Thymus (tissue), 11 donors: ENCODE measurements at regions not wholly inside any gene's neighbourhood (a gene's known extent, or its start where the extent isn't known, plus 50 kb on each side); places are given as distances from the start of the nearest gene placed in this dataset.

ENCODE experiments used
- DNase-seq, 9 donors: peaks; one replicate each; pipeline ENCODE4 v3.0.0-alpha.2; 2013; ENCODE audit warnings: low spot score in 9 of 9, low read depth in 6 of 9, missing footprints in 1 of 9
- H3K27ac ChIP-seq, 2 donors: one replicate each; pipeline ENCODE4 v1.5.1; 2013; ENCODE audit warnings: control low read depth in 1 of 2, low read depth in 1 of 2, low read length in 1 of 2, mild to moderate bottlenecking in 1 of 2, moderate library complexity in 1 of 2
- H3K27me3 ChIP-seq, 2 donors: one replicate each; pipeline ENCODE4 v1.5.1; 2013; ENCODE audit warnings: low read length in 1 of 2; ENCODE audit not compliant: control insufficient read depth in 2 of 2, insufficient read depth in 1 of 2
- H3K36me3 ChIP-seq, 2 donors: one replicate each; pipeline ENCODE4 v1.5.1; 2013; ENCODE audit warnings: low read length in 1 of 2, mild to moderate bottlenecking in 1 of 2, moderate library complexity in 1 of 2; ENCODE audit not compliant: control insufficient read depth in 2 of 2, insufficient read depth in 2 of 2
- H3K4me1 ChIP-seq, 2 donors: one replicate each; pipeline ENCODE4 v1.5.1; 2013; ENCODE audit warnings: low read length in 2 of 2; ENCODE audit not compliant: control insufficient read depth in 2 of 2, insufficient read depth in 2 of 2
- H3K4me3 ChIP-seq, 2 donors: one replicate each; pipeline ENCODE4 v1.5.1; 2013; ENCODE audit warnings: low read length in 2 of 2, control low read depth in 1 of 2, mild to moderate bottlenecking in 1 of 2
- H3K9me3 ChIP-seq, 2 donors: one replicate each; pipeline ENCODE4 v1.5.1; 2013; ENCODE audit warnings: low read length in 1 of 2, mild to moderate bottlenecking in 1 of 2; ENCODE audit not compliant: control insufficient read depth in 2 of 2, insufficient read depth in 1 of 2
- WGBS: extraction: QIAGEN DNeasy Blood & Tissue Kit; methylation state at CpG from one replicate; pipeline ENCODE4 v1.1.7; 2013; 5-methylcytosine and 5-hydroxymethylcytosine counted together
- donor health status: healthy.

DNA sequence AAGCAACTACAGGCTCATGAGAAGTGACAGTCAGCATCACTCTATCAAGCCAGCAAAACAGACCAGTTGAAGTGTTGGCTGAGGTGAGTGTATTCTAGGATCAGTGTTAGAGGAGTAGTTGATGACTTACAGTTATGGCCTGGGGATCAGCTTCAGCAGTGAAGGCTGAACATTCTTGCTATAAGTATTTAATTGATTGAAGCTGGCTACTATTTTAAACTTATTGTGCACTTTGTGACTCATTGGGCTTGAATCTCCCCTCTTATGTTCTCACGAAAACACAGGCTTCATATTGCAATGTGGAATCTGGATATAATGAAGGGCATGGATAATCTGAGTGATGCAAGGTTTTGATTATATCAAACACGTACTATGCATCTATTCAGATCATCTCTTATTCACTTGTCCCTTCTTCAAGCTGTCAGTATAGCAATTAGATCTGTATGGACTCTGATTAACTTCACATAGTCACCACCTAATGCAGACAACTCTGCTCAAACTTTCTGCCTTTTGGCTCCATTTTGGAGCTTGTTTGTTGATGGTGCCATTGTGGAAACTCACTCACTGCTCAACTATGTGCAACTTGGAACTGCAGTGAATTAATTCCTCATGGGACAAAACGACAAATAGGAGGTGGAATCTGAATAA, 309.2 kb downstream of the SLC16A7 start:
- WGBS: 85% methylated on average over 3 of the region's 3 CpGs
- no peaks in the 10 kb centered on the region for H3K27me3 ChIP-seq
- no peak overlapping the region for H3K4me3 ChIP-seq
- DNase-seq: no peak
- H3K36me3 ChIP-seq: no peaks in the 10 kb centered on the region
- no peaks in the 10 kb centered on the region for H3K9me3 ChIP-seq
- no peak overlapping the region for H3K27ac ChIP-seq
- no peaks in the 10 kb centered on the region for H3K4me1 ChIP-seq

GRCh38 chr12:59911516-59911915, 315.7 kb downstream of the SLC16A7 start:
- H3K27me3 ChIP-seq: no peaks in the 10 kb centered on the region
- no peaks in the 10 kb centered on the region for H3K9me3 ChIP-seq
- H3K4me1 ChIP-seq: no peaks in the 10 kb centered on the region
- no peak overlapping the region for H3K4me3 ChIP-seq
- H3K27ac ChIP-seq: no peak overlapping the region
- no peaks in the 10 kb centered on the region for H3K36me3 ChIP-seq
- no peak for DNase-seq
- WGBS: 95% methylated on average over 3 of the region's 3 CpGs

DNA sequence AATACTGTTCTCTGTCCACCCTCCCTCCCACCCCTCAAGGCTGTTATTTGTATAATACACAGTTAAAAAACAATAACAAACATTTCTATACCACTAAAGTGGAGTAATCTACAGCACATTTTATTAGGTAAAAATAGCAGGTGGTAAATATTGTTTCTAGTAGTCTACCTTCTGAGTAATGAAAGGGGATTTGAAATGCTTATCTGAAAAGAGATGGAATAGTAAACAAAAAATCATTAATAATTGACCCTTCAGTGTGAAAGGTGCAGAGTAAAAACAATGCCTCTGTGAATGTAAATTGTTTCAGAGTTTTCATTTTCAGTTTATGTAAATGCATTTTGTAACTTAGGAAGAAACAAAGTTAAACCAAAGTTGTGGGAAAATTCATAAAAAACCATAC, 321.2 kb downstream of the SLC16A7 start:
- no peak overlapping the region for H3K27ac ChIP-seq
- no peaks in the 10 kb centered on the region for H3K36me3 ChIP-seq
- H3K4me3 ChIP-seq: no peak overlapping the region
- H3K4me1 ChIP-seq: no peaks in the 10 kb centered on the region
- no peak for DNase-seq
- no peaks in the 10 kb centered on the region for H3K27me3 ChIP-seq
- H3K9me3 ChIP-seq: no peaks in the 10 kb centered on the region

DNA sequence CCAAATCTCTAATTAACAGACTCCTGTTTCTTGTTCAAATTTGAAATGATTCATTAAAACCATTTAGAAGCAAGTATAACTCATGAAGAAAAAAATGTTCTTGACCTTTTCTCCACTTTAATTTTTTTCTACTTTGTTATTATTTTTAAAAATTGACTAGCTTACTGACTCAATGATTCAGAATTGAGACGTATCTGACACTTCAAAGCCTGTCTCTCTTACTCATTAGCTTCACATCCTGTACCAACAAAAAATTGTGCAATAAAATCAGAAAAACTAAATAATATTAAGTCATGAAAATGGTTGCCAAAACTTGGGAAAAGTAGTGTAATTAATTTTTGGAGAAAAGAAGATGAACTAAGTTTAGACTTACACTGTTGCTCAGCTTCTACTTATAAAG, 331.2 kb downstream of the SLC16A7 start:
- H3K9me3 ChIP-seq: no peaks in the 10 kb centered on the region

GRCh38 chr12:59928416-59928815, 332.6 kb downstream of the SLC16A7 start:
- no peak for DNase-seq
- H3K27me3 ChIP-seq: no peaks in the 10 kb centered on the region
- H3K36me3 ChIP-seq: no peaks in the 10 kb centered on the region
- H3K9me3 ChIP-seq: no peaks in the 10 kb centered on the region
- 98% methylated on average over 1 of the region's 1 CpG for WGBS
- H3K27ac ChIP-seq: no peak overlapping the region
- H3K4me1 ChIP-seq: no peaks in the 10 kb centered on the region
- H3K4me3 ChIP-seq: no peak overlapping the region

More for the DNA sequence above, 331.2 kb downstream of the SLC16A7 start:
- H3K36me3 ChIP-seq: no peaks in the 10 kb centered on the region
- H3K27ac ChIP-seq: no peak overlapping the region
- no peaks in the 10 kb centered on the region for H3K27me3 ChIP-seq
- WGBS: 96% methylated on average over 1 of the region's 1 CpG
- no peak overlapping the region for H3K4me3 ChIP-seq
- no peak for DNase-seq
- no peaks in the 10 kb centered on the region for H3K4me1 ChIP-seq

DNA sequence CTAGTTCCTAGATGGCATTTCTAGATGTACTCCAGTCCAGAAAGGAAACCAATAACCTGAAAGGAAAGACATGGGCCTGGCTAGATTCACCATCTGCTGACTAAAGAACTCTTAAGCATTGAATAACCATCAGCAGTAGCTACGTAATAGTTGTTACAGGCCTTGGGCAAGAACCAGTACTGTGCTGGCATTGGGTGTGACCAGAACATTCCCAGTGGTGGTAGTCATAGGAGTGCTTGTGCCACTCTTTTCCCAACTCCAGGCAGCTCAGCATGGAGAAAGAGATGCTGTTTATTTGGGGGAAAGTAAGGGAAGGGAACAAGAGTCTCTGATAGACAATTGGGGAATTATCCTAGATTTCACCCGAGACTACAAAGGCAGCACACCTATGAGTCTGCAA, 333.3 kb downstream of the SLC16A7 start:
- 94% methylated on average over 2 of the region's 2 CpGs for WGBS
- no peak for DNase-seq

GRCh38 chr12:59934486-59934885, 338.7 kb downstream of the SLC16A7 start:
- WGBS: 95% methylated on average over 1 of the region's 1 CpG
- Histone ChIP-seq H3K9me3 (no peaks in the 10 kb centered on the region), H3K36me3 (no peaks in the 10 kb centered on the region), H3K4me1 (no peaks in the 10 kb centered on the region), H3K27me3 (no peaks in the 10 kb centered on the region), H3K4me3 (no peak overlapping the region), H3K27ac (no peak overlapping the region)
- no peak for DNase-seq

More for the DNA sequence above, 333.3 kb downstream of the SLC16A7 start:
- Histone ChIP-seq H3K9me3 (no peaks in the 10 kb centered on the region), H3K36me3 (no peaks in the 10 kb centered on the region), H3K4me1 (no peaks in the 10 kb centered on the region), H3K27me3 (no peaks in the 10 kb centered on the region), H3K4me3 (no peak overlapping the region), H3K27ac (no peak overlapping the region)

DNA sequence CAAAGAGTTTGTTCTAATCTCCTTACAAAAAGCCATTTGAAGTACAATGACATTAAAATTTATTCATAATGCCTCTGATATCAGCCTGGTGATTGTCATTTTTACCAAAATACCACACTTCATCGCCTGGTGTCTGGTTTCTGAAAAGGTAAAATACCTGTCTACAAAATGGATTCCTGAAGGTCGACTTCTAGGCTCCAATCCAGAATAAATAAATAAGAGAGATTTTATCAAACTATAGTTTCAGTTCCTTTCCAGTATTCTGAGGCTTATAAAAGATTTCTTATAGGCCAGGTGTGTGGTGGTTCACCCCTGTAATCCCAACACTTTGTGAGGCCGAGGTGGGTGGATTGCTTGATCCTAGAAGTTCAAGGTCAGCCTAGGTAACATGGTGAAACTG, 340.7 kb downstream of the SLC16A7 start:
- no peak overlapping the region for H3K4me3 ChIP-seq
- 87% methylated on average over 3 of the region's 3 CpGs for WGBS
- H3K27me3 ChIP-seq: no peaks in the 10 kb centered on the region
- H3K36me3 ChIP-seq: no peaks in the 10 kb centered on the region
- H3K27ac ChIP-seq: no peak overlapping the region
- H3K9me3 ChIP-seq: no peaks in the 10 kb centered on the region
- DNase-seq: no peak
- no peaks in the 10 kb centered on the region for H3K4me1 ChIP-seq

DNA sequence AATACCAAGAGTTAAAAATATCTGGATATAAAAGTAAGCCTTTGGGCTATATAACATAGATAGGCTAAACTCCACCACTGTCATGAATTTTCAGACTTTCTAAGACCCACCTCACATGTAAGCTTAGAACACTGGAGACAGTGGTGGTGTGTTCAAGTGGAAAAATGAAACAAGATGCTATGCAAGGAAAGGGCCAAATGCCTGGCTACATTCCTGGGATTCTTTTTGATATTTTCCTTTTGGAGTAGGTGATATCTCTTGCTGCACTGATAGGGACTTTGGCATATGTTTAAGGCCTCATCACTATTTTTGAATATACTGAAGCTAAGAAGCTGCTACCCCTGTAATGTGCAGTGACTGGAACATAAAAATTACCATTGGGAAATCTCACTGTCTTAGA, 341.3 kb downstream of the SLC16A7 start:
- H3K4me3 ChIP-seq: no peak overlapping the region
- no peaks in the 10 kb centered on the region for H3K4me1 ChIP-seq
- H3K27ac ChIP-seq: no peak overlapping the region
- no peaks in the 10 kb centered on the region for H3K27me3 ChIP-seq
- H3K9me3 ChIP-seq: no peaks in the 10 kb centered on the region
- no peaks in the 10 kb centered on the region for H3K36me3 ChIP-seq
- no peak for DNase-seq
